ENCODE measurements at regions not wholly inside any gene's neighbourhood (a gene's known extent, or its start where the extent isn't known, plus 50 kb on each side); places are given as distances from the start of the nearest gene placed in this dataset.

DNA sequence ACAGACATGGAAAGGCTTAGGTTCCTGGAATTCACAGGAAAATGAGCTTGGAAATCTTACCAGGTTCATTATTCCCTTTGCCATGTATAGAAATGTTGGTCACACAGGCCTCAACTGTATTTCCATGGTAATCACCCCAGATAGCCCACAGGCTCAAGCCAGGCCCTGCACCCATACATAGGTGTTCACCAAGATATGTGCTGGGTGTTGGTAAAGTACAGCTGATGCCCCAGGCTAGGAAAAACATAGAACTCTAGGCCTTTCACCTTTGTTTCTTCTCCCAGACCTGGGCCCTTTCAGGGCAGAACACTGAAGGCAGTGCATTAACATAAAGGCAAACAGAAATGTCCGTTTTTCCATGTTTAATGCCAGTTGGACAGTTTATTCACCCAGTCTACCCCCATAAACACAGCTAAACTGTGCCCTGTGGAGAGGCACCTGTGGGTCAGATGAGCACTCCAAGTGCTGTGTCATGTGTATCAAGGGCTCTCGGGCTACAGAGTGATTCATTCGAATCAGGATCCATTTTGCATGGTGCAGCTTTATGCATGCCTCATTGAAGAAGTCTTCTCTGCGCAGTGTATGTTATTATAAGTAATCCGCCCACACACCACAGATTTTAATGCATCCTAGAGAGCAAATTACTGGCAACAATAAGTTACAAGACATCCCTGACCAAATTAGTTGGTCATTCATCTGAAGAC lies 93.4 kb upstream of the SLC30A5 start:
- ChIA-PET CTCF (ENCODE audit: unreplicated experiment) (no interaction called here), POLR2A (no interaction called here)
- Histone ChIP-seq H3K27ac (ENCODE audit: low read depth, low read length, poor library complexity, severe bottlenecking) (no peak overlapping the region), H3K9me2 (ENCODE audit: insufficient read depth, low read length) (no peaks in the 10 kb centered on the region), H3K4me1 (ENCODE audit: insufficient read depth, low read length, poor library complexity, severe bottlenecking) (no peaks in the 10 kb centered on the region), H3K79me2 (ENCODE audit: insufficient read depth, low read depth, low read length) (no peaks in the 10 kb centered on the region), H3K36me3 (ENCODE audit: insufficient read depth, low read length) (no peaks in the 10 kb centered on the region), H3K4me3 (ENCODE audit: low read depth, low read length, poor library complexity, severe bottlenecking) (no peak overlapping the region), H3K9me3 (ENCODE audit: low read length) (no peaks in the 10 kb centered on the region), H4K20me1 (ENCODE audit: insufficient read depth, low read length) (no peaks in the 10 kb centered on the region), H3K4me2 (ENCODE audit: low read length) (no peak overlapping the region), H2AFZ (ENCODE audit: low read length) (no peak overlapping the region)
- TF ChIP-seq EZH2phosphoT487 (IDR thresholded peaks at IDR 0.05; ENCODE audit: borderline replicate concordance, low read depth, low read length): no peak
- TF ChIP-seq, protein P1, sequence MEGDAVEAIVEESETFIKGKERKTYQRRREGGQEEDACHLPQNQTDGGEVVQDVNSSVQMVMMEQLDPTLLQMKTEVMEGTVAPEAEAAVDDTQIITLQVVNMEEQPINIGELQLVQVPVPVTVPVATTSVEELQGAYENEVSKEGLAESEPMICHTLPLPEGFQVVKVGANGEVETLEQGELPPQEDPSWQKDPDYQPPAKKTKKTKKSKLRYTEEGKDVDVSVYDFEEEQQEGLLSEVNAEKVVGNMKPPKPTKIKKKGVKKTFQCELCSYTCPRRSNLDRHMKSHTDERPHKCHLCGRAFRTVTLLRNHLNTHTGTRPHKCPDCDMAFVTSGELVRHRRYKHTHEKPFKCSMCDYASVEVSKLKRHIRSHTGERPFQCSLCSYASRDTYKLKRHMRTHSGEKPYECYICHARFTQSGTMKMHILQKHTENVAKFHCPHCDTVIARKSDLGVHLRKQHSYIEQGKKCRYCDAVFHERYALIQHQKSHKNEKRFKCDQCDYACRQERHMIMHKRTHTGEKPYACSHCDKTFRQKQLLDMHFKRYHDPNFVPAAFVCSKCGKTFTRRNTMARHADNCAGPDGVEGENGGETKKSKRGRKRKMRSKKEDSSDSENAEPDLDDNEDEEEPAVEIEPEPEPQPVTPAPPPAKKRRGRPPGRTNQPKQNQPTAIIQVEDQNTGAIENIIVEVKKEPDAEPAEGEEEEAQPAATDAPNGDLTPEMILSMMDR (conservative IDR thresholded peaks at IDR 0.05; ENCODE audit: low read length): no peak
- BruUV-seq (replicated peaks): no TSS peak
- DNase-seq (ENCODE audit: low spot score): no peak
- intact Hi-C loops (cut with micrococcal nuclease; ENCODE audit: unreplicated experiment): no loop called here

DNA sequence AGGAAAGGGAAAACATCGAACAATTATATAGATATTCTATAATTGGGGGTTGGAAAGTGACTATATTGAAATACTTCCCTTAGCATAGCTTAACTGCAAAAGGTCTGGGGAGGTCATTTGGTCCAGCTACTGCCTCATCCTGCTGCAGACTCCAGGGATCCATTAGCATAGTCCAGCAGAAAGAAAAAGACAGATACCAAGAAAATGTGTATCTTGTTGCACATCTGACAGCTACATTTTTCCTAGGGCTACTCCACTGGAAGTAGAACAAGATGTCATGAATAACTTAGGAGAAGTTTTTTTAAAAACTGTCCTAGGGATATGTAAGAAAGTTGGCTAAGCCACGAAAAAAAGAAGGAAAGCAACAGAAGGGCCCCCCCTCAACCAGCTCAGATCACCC lies 92.9 kb upstream of the SLC30A5 start:
- Histone ChIP-seq H3K79me2 (ENCODE audit: insufficient read depth, low read depth, low read length) (no peaks in the 10 kb centered on the region), H3K4me1 (ENCODE audit: insufficient read depth, low read length, poor library complexity, severe bottlenecking) (no peaks in the 10 kb centered on the region), H4K20me1 (ENCODE audit: insufficient read depth, low read length) (no peaks in the 10 kb centered on the region), H2AFZ (ENCODE audit: low read length) (no peak overlapping the region), H3K9me2 (ENCODE audit: insufficient read depth, low read length) (no peaks in the 10 kb centered on the region), H3K4me2 (ENCODE audit: low read length) (no peak overlapping the region), H3K9me3 (ENCODE audit: low read length) (no peaks in the 10 kb centered on the region), H3K36me3 (ENCODE audit: insufficient read depth, low read length) (no peaks in the 10 kb centered on the region), H3K27ac (ENCODE audit: low read depth, low read length, poor library complexity, severe bottlenecking) (no peak overlapping the region), H3K4me3 (ENCODE audit: low read depth, low read length, poor library complexity, severe bottlenecking) (no peak overlapping the region)
- DNase-seq (ENCODE audit: low spot score): no peak
- TF ChIP-seq, protein P1 (conservative IDR thresholded peaks at IDR 0.05; ENCODE audit: low read length): no peak
- no peak for TF ChIP-seq EZH2phosphoT487 (IDR thresholded peaks at IDR 0.05; ENCODE audit: borderline replicate concordance, low read depth, low read length)
- no TSS peak for BruUV-seq (replicated peaks)
- CTCF ChIA-PET (ENCODE audit: unreplicated experiment): no interaction called here
- POLR2A ChIA-PET: interaction anchor here (0.6 kb wide), 1 partner anchor 707 kb away, joined by 3 read pairs; no protein-coding TSS in a partner anchor
- intact Hi-C loops (cut with micrococcal nuclease; ENCODE audit: unreplicated experiment): no loop called here

DNA sequence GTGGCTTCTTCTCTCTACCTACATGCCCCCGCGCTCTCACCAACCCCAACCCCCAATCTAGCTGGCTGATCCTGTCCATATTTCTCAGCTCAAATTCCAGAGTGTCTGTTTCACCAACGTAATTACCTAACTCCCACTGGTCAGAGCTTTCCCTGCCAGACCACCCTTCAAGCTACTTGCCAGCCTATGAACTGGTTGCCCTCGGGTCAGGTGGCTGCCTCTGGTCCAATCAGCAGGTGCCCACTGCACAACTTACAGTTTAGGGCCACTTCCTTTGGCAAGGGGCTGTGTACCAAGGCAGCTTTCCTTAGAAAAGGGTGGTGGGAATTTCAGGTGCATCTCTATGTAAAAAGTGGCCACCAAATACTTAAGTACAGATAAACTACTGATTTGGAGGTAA lies 92.2 kb upstream of the SLC30A5 start:
- POLR2A ChIA-PET: interaction anchor here (0.6 kb wide), 1 partner anchor 708 kb away, joined by 3 read pairs; no protein-coding TSS in a partner anchor
- BruUV-seq (replicated peaks): no TSS peak

More for the DNA sequence above, 92.2 kb upstream of the SLC30A5 start:
- intact Hi-C loops (cut with micrococcal nuclease; ENCODE audit: unreplicated experiment): no loop called here
- TF ChIP-seq EZH2phosphoT487 (IDR thresholded peaks at IDR 0.05; ENCODE audit: borderline replicate concordance, low read depth, low read length): no peak
- TF ChIP-seq, protein P1 (conservative IDR thresholded peaks at IDR 0.05; ENCODE audit: low read length): no peak
- H3K79me2 ChIP-seq (ENCODE audit: insufficient read depth, low read depth, low read length): no peaks in the 10 kb centered on the region
- no peaks in the 10 kb centered on the region for H3K4me1 ChIP-seq (ENCODE audit: insufficient read depth, low read length, poor library complexity, severe bottlenecking)
- H3K27ac ChIP-seq (ENCODE audit: low read depth, low read length, poor library complexity, severe bottlenecking): no peak overlapping the region
- no peak overlapping the region for H2AFZ ChIP-seq (ENCODE audit: low read length)
- no peaks in the 10 kb centered on the region for H3K36me3 ChIP-seq (ENCODE audit: insufficient read depth, low read length)
- no peaks in the 10 kb centered on the region for H3K9me3 ChIP-seq (ENCODE audit: low read length)
- no peak for DNase-seq (ENCODE audit: low spot score)
- no peak overlapping the region for H3K4me2 ChIP-seq (ENCODE audit: low read length)
- no peaks in the 10 kb centered on the region for H3K9me2 ChIP-seq (ENCODE audit: insufficient read depth, low read length)
- CTCF ChIA-PET (ENCODE audit: unreplicated experiment): no interaction called here
- no peak overlapping the region for H3K4me3 ChIP-seq (ENCODE audit: low read depth, low read length, poor library complexity, severe bottlenecking)
- no peaks in the 10 kb centered on the region for H4K20me1 ChIP-seq (ENCODE audit: insufficient read depth, low read length)
